OCI-M2 (cell line): ENCODE measurements at regions not wholly inside any gene's neighbourhood (a gene's known extent, or its start where the extent isn't known, plus 50 kb on each side); places are given as distances from the start of the nearest gene placed in this dataset.
"Not testable (repeated sequence)": the region's sequence is repeated elsewhere in the genome, so short reads cannot be mapped to it uniquely, and the experiment has no call there.

Experiments used
- DNase-seq: peaks from one replicate; lab custom pipeline; 2025; ENCODE audit not compliant: unreplicated experiment; lab: John Stamatoyannopoulos, UW

DNA sequence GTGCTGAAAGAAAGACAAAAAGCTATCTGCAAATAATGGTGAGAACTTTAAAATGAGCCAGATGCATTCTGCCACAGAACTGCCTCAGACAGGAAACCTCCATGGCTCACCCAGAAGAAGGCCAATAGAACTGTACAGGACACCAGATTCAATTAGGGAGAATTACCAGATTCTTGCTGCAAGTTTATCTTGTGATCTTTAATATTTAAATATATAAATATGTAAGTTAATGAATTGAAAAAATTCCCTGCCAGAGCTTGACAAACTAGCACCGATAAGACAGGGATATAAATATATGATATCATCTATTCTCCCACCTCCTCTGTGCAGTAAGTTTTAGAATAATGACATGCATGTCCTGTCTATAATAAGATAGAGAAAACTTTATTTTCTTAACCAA, 252.8 kb downstream of the PLK2 start:
- DNase-seq = no peak

DNA sequence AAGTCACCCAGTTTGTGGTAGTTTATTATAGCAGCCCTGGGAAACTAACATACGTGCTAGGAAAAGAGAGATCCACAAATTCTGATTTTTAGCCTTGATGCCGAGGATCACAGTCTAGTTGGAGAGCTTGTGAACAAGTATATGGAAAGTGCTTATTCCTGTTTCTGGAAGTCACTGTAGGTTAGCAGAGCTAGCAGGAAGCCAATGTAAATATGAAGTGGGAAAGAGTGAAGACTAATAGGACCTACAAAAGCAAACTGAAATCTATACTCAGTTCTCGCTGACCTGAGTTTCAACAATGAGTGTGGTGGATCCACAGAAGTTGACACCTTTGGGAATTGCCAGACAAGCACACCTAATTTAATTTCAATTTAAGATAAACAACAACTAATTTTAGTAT, 254.9 kb downstream of the PLK2 start:
- no peak for DNase-seq

DNA sequence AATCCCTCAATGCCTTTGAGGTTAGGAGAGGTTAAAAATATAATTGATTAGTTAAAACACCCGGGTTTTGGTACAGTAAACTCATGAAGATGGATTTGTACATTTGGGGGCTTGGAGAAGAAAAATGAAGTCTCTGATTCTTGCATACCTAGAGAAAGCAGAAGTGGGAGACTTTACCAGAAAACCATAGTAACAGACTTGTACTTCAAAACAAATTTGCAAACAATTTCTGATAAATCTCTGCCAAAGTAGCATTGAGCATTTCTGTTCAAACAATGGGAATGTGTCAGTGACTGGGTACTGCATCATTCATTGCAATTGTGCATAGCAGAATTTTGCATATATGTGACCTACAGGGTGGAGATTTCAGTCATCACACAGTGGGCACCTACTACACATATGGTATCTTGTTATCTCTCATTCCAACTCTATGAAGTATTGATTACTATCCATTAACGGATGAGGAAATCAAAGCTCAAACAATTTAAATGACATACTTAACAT, 256.9 kb downstream of the PLK2 start:
- DNase-seq = no peak

DNA sequence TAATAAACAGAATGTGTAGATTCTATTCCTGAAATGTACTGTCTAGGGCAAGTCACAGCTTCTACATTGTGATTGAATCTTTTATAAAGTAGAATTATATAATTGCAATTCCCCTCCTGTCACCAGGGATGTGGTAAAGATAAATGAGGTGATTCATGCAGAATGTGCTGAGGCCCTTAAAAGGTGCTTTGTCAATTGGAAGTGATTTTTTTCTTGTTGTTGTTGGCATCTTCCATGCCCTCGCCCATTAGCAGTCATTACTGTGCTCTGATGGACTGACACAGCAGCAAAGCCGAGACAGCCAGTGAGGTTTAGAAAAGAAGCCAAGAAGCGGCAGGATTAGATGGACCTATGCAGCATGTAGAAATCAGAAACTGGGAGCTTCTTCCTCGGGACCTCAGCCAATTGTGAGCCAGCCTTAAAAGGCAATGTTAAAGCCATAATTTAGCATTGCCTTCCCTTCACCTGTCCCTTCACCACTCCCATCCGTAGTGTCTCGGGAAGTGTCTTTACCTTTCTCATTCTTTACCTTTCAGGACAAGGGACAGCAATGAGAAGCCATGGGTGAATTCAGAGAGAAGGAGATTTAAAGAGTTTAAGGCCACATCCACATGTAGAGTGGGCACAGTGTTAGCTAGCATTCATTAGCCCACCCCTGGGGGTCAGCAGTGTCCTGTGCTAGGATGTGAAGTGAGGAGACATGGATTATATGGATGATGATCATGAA, 257.8 kb downstream of the PLK2 start:
- DNase-seq = no peak

DNA sequence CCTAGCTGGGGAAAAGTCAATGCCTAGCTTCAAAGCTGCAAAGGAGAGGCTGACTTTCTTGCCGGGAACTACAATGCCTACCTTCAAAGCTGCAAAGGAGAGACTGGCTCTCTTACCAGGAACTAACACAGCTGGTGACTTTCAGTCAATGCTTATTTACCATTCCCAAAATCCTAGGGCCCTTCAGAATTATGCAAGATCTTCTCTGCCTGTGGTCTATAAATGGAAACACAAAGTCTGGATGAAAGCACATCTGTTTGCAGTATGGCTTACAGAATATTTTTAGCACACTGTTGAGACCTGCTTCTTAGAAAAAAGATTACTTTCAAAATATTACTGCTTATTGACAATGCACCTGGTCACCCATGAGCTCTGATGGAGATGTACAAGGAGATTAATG, 259.4 kb downstream of the PLK2 start:
- DNase-seq = no peak

DNA sequence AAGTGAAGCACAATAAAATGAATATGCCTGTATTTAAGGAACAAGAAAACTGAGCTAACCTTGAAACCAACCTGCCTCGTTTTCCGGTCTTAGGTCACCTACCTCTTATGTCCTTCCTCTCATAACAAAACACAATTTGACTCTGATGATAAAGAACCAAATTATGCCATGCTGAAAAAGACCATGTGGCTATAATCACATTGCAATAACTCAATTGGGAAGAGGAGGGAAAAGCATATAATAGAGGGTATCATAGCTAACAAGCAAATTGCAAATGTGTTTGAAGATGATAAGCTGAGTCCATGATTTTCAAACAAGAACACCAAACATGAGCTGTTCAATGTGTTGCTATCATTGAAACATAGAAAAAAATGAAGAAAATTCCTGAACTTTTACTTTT, 260.8 kb downstream of the PLK2 start:
- no peak for DNase-seq

DNA sequence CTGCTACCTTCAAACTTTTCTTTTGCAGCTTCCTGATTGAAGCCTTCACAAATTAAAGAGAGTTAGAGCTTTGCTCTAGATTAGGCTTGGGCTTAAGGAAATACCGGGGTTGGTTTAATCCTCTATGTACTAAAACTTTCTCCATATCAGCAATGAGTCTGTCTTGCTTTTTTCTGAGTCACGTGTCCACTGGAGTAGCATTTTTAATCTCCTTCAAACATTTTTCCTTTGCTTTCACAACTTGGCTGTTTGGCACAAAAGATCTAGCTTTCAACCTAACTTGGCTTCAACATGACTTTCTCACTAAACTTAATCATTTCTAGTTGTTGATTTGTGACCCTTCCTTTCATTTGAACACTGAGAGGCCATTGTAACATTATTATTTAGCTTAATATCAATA, 261.6 kb downstream of the PLK2 start:
- no peak for DNase-seq

DNA sequence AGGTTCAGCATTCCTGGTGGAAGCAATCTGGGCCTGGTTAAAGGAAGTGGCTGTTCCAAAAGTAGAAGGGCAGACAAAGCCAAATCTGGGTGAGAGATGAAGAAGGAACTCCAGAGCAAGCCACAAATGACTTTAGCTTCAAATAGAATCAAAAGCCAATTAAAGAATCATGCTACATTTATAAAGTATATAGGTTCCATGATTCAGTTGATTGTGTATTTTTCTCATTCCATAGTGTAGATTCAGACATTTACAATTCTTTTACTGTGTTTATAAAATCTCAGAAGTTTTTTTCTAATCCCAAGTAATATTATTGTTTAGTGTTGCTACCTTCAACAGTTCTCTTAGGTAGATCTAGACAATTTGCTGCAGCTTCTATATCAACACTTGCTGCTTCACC, 262.0 kb downstream of the PLK2 start:
- DNase-seq = no peak

DNA sequence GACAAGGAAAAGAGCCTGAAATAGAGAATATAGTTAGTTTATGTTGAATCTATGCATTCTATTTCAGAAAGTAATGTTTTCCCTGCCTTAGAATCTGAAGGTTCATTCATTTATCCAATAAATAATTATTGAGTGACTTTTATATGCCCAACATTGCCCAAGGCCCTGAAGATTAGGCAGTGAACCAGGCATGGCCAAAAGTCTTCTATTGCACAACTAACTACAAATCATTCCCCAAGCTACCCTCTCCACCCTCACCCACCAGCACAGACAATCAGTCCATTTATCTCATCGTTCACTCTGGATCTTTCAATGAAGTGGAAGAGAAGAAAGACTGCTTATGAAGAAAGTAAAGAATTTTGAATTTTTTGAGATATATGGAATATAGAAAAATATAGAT, 268.4 kb downstream of the PLK2 start:
- no peak for DNase-seq

DNA sequence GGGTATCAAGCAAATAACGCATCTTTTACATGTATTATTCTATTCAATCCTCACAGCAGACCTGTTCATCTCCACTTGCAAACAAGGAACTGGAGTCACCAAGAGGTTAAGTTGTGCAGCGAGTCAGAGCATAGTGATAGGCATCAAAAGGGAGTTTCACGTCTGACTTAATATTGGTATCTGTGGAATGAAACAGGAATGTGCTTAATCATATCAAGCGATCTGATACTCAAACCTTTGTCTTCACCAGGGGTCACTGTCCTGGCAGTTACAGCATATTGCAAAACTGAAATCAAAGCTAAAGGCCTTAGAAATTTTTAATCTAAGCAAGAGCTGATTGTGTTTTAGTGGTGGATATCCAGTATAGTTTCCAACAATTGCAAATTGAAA, 271.6 kb downstream of the PLK2 start:
- DNase-seq = no peak

DNA sequence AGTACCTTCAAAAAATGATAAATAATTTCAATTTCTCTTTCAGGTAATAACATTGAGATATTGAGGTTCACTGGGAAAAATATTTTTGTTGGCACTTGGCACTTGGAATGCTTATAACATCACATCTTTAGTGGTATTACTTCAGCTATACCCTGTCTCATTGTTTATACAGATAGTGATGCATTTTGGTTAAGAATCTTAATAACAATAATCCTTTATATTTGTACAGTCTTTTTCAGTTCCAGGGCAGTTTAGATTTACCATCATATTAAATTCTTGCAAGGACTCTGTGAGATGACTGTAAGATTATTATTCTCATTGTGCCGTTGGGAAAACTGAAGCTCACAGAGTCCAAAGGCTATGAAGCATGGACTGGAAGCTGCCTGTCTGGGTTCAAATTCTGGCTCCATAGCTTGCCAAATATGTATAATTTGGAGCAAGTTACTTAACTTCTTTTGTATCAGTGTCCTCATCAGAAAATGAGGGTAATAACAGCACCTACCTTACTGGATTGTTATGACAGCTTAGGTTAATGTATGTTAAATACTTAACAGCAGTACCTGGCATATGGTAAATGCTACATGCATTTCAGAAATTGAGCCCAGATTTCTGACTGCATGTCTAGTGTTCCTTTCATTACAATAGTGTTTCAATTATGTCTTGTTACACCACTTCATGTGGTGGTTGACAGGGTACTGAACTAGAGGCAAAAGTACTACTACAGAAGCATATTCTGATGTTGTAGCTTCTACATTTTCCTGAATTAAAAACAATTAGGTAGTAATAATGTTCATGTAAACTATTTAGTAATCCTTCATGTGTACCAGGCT, 272.2 kb downstream of the PLK2 start:
- DNase-seq = no peak

DNA sequence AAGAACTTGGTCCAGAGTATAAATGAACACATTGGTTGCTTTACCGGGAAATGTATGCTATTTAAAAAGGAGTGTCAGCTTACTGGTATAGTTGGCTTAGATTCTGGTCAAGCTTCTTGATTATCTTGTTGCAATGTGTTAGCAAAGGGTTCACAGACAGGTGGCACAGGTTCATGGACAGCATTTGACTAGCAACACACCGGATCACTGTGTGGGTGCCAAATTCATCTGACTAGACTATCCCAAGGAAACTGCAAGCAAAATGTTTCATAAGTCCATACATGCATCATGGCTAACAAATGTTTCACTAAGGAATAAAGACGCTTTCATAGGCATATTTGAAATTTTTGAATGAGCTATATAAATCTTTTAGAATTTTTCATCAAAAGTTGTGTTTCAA, 274.1 kb downstream of the PLK2 start:
- DNase-seq = no peak

DNA sequence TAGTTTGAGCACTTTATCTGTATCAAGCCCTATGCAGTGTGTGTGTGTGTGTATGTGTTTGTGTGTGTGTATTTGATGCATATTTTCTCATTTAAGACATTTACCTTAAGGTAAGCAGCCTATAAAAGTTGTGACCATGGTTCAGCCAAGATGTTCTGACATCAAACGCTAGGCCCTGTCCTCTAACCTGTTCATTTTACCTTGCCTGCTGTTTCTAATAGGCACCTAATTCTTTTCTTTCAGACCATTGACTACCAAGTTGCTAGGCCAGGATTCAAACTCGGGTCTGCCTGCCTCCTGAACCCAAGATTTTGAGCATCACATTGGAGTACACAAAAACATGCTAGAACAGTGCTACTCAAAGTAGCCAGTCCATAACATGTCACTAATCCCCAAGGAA, 274.5 kb downstream of the PLK2 start:
- DNase-seq = no peak

DNA sequence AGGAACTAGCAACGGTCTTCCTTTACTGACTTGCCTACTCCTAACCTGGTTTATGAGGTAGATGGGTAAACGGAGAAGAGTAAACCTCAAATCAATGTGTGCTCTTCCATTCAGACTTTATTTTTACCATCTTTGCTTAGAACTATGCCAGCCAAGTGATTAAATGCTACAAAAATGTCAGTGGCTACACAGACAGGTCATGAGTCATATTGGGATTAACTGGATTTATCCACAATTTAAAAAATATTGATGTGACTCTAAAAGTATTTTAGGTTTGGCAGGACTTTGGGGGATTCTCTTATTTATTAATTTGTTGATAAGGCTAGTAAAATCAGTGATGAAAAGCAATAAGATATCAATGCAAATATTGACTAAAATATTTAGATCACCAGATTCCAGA, 275.0 kb downstream of the PLK2 start:
- no peak for DNase-seq

DNA sequence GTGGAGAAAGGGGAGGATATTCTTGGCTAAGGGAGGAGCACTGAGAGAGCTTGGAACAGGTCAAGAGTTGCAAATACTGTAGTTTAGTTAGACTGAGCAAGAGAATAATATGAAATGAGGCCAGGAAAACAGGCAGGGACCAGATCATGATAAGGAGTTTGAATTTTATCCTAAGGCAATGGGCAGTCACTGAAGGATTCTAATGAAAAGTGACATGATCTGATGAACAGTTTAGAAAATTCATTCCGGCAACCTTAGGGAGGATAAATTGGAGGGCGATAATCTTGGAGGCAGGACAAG, 276.1 kb downstream of the PLK2 start:
- no peak for DNase-seq

DNA sequence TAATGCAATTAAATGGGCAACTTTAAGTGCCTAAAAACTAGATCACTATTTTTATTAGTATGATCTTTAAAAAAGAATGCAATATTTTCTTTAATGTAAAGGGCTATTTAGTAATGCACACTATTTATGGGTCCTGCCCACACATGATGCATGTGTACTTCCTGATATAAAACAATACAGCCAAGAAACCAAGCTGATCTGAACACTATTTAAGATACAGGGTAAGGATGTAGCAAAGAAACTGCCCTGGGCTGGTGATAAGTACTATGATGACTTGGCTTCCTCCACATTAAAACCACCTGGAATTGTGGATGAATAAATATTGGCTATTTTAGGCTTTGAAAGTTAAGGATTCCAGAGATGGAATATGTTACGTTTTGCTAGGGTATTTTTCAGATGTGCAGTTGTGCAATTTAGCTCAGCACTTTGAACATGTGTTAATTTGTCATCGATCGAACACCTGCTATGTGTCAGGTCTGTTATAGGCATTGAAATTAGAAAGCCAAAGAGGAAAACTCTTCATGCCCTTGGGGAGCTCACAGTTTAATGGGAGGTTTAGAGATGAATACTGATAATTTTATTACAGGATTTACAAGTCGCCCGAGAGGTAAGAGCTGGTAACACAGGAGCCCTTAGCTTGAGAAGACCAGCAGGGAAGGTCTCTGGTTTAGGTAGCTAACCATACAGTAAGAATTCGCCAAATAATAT, 276.7 kb downstream of the PLK2 start:
- no peak for DNase-seq

DNA sequence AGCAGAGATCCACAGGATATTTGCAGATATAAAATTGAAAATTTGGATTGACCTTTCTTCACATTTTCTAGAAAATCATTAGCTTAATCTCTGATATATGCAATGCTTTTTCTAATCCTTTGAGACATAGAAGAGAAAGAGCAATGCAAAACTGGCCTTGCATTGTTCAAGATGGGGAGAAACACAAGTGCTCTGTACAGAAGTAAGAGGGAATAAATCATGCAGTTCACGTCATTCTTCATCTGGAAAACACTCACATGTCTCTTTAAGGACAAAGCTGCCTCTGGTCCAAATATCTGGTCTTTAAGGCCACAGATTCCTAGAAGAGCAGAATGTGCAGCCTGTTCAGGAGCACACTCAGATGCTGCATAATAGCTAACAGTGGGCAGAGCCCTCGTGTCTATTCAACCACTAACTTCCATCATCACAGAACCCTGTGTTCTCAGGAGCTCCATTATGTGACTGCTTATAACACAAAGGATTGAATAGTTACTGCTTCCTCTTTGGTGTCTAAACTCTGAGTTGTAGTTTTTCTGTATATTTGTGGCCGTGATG, 277.5 kb downstream of the PLK2 start:
- DNase-seq = no peak

DNA sequence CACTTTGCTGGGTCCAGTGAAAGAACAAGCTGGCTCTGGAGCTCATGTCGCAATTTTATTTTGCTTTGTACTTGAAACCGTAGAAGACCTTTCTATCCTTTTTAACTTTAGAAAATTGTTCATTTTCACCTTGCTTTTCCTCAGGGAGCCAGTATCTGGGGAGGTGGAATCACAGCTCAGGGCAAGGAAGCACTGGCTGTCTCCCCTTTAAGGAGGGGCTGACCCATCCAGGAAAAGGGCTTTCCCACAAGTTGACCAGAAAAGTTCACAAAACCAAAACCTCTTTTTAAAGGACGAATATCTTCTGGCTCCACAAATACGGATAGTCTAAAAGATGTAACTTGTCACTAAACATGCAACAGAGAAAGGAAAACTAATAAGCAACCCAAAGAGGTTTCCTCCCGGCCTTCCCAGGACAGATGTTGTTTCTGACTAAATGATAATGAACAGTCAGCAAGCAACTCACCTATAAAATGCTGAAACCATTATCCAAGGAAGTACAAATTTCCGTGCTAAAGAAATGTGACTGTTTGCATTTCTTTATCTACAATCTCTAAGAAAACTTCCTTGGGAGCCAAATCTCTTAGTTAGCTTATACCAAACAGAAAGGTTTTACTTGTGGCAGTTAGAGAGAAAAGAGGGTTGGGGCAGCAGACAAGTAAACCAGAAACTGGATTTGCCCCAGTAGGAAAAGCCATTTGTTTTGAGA, 278.2 kb downstream of the PLK2 start:
- DNase-seq = no peak

DNA sequence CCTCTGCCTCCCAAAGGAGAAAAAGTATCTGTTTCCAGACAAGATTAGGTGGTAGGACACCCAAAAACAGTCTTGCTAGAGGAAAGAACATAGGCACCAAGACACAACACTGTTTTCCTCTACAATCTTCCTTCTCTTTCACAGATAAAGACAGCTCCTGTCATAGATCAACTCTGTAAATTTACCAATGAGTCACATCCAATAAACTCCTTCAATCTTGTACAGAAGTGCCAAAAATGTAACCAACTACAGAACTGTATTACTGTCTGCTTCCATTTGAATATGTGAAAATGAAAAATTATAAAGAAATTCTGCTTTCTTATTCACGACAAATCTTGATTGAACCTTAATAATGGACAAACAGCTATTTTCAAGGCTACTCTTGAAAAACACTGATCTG, 286.9 kb downstream of the PLK2 start:
- DNase-seq = no peak

DNA sequence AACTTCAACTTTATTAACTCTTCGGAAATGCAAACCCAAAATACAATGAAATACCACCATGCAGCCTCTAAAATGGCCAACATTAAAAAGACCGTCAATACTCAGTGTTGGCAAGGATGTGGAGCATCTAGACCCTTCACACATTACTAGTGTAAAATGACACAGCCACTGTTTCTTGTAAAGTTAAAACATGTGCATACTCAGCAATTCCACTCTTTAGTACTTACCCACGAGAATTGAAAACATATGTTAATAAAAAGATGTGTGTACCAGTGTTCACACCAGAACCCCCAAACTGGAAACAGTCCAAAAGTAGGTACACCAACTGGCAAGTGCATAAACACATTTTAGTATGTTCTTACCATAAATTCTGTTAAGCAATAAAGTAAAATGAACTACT, 294.7 kb downstream of the PLK2 start:
- no peak for DNase-seq

DNA sequence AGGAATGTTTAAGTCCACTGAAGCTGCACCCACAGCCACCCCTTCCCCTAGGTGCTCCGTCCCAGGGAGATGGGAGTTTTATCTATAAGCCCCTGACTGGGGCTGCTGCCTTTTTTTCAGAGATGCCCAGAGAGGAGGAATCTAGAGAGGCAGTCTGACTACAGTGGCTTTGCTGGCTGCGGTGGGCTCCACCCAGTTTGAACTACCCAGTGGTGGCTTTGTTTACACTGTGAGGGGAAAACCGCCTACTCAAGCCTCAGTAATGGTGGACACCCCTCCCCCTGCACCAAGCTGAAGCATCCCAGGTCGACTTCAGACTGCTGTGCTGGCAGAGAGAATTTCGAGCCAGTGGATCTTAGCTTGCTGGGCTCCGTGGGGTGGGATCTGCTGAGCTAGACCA, 298.0 kb downstream of the PLK2 start:
- DNase-seq = not testable (repeated sequence)
